A549 (cell line): ENCODE measurements at regions not wholly inside any gene's neighbourhood (a gene's known extent, or its start where the extent isn't known, plus 50 kb on each side); places are given as distances from the start of the nearest gene placed in this dataset.

Experiments used
- ATAC-seq, 2 experiments: fragments of 200-7000 bp in 1 of 2; fragments of >200 bp in 1 of 2; cut with Nextera tagmentation in 1 of 2; cut with Tn5 transposase in 1 of 2; 3 replicates each; pipeline versions ENCODE4 v1.8.0 to v1.9.1; 2018 to 2020; ENCODE audit warnings: mild to moderate bottlenecking in 1 of 2, moderate library complexity in 1 of 2
- CTCF ChIA-PET: fragments of 300-600 bp; sonication (Branson Sonifier 250); formaldehyde crosslinking; extraction: SDS; loops from one replicate; lab custom pipeline; 2021; ENCODE audit warnings: antibody characterized with exemption, inconsistent platforms; lab: Yijun Ruan, JAX
- POLR2A ChIA-PET: fragments of 350-600 bp; formaldehyde crosslinking; extraction: SDS; loops from one replicate; lab custom pipeline; 2021; ENCODE audit warnings: antibody characterized with exemption, inconsistent platforms; lab: Yijun Ruan, JAX
- DNase-seq, 2 experiments: peaks; one replicate each; pipeline versions ENCODE4 v3.0.0 to v3.0.0-alpha.2; 2011 to 2016; ENCODE audit warnings: low read depth in 1 of 2, low spot score in 1 of 2
- FAIRE-seq: peaks from 2 replicates; lab custom pipeline; 2011; peaks lifted over from hg19 to GRCh38; lab: Jason Lieb, UNC
- H3K27ac ChIP-seq, 2 experiments: fragments of >200 bp; sonication (Bioruptor Twin); formaldehyde crosslinking; 3 replicates each; pipeline ENCODE4 v1.5.1; 2016 to 2017
- H3K4me1 ChIP-seq: fragments of >200 bp; sonication (Bioruptor Twin); formaldehyde crosslinking; 3 replicates; pipeline ENCODE4 v1.6.1; 2016
- H3K4me2 ChIP-seq: fragments of >200 bp; sonication (Bioruptor Twin); formaldehyde crosslinking; 3 replicates; pipeline ENCODE4 v1.6.1; 2016
- H3K4me3 ChIP-seq: fragments of >200 bp; sonication (Bioruptor Twin); formaldehyde crosslinking; 3 replicates; pipeline ENCODE4 v1.5.1; 2016
- H3K9me3 ChIP-seq: fragments of >200 bp; sonication (Bioruptor Twin); formaldehyde crosslinking; 3 replicates; pipeline ENCODE4 v1.6.1; 2016
- CBX2 ChIP-seq: fragments of 200-600 bp; sonication (generic); IDR thresholded peaks from 2 replicates; pipeline ENCODE4 v1.6.1; 2016; ENCODE audit warnings: low read depth, mild to moderate bottlenecking, borderline replicate concordance
- CBX8 ChIP-seq: fragments of 200-600 bp; sonication (generic); IDR thresholded peaks from 2 replicates; pipeline ENCODE4 v1.6.1; 2016
- CEBPB ChIP-seq, 2 experiments: fragments of >200 bp in 1 of 2; sonication (Bioruptor Twin) in 1 of 2; formaldehyde crosslinking in 1 of 2; IDR thresholded peaks; 2 replicates each; pipeline ENCODE4 v1.6.1; 2012 to 2016
- CHD2 ChIP-seq: fragments of 150-350 bp; IDR thresholded peaks from 2 replicates; pipeline ENCODE4 v1.6.1; 2014; ENCODE audit warnings: low read length; ENCODE audit not compliant: partially characterized antibody
- CHD4 ChIP-seq: fragments of 200-600 bp; sonication (generic); IDR thresholded peaks from 2 replicates; pipeline ENCODE4 v1.6.1; 2016; ENCODE audit warnings: antibody characterized with exemption, mild to moderate bottlenecking, borderline replicate concordance
- EHF ChIP-seq: fragments of 250-450 bp; sonication (Bioruptor Pico); IDR thresholded peaks from 2 replicates; pipeline ENCODE4 v1.5.0; 2020; ENCODE audit warnings: mild to moderate bottlenecking
- EHMT2 ChIP-seq: fragments of 200-600 bp; sonication (generic); IDR thresholded peaks from 2 replicates; pipeline ENCODE4 v1.6.1; 2016; ENCODE audit warnings: antibody characterized with exemption, low read depth, mild to moderate bottlenecking, moderate library complexity
- ESRRA ChIP-seq: fragments of 150-350 bp; IDR thresholded peaks from 2 replicates; pipeline ENCODE4 v1.6.1; 2014; ENCODE audit warnings: mild to moderate bottlenecking, low read length, borderline replicate concordance
- FOSB ChIP-seq: fragments of 250-450 bp; sonication (Bioruptor Pico); IDR thresholded peaks from 2 replicates; pipeline ENCODE4 v1.5.0; 2020; ENCODE audit warnings: mild to moderate bottlenecking, moderate library complexity
- FOSL2 ChIP-seq, 2 experiments: fragments of 450-650 bp in 1 of 2; fragments of >200 bp in 1 of 2; sonication (Bioruptor Twin) in 1 of 2; formaldehyde crosslinking; IDR thresholded peaks; 2 replicates each; pipeline versions ENCODE4 v1.5.0 to v1.6.1; 2016 to 2020; ENCODE audit warnings: mild to moderate bottlenecking in 1 of 2, moderate library complexity in 1 of 2
- FOXS1 ChIP-seq: fragments of 250-450 bp; sonication (Bioruptor Pico); IDR thresholded peaks from 2 replicates; pipeline ENCODE4 v1.5.0; 2020; ENCODE audit warnings: mild to moderate bottlenecking, moderate library complexity
- GATA3 ChIP-seq: IDR thresholded peaks from 2 replicates; pipeline ENCODE4 v1.6.1; 2012; ENCODE audit warnings: borderline replicate concordance
- HDAC2 ChIP-seq: fragments of 200-600 bp; sonication (generic); IDR thresholded peaks from 2 replicates; pipeline ENCODE4 v1.6.1; 2016
- HEYL ChIP-seq: fragments of 250-450 bp; sonication (Bioruptor Pico); IDR thresholded peaks from 2 replicates; pipeline ENCODE4 v1.8.0; 2021; ENCODE audit warnings: mild to moderate bottlenecking, moderate library complexity
- HOXB13 ChIP-seq: fragments of 250-450 bp; sonication (Bioruptor Pico); IDR thresholded peaks from 2 replicates; pipeline ENCODE4 v1.5.0; 2020; ENCODE audit warnings: low read depth, mild to moderate bottlenecking, moderate library complexity
- MAFK ChIP-seq: fragments of 450-650 bp; IDR thresholded peaks from 2 replicates; pipeline ENCODE4 v1.6.1; 2014; ENCODE audit not compliant: partially characterized antibody
- MAZ ChIP-seq: fragments of 150-350 bp; IDR thresholded peaks from 2 replicates; pipeline ENCODE4 v1.6.1; 2014; ENCODE audit warnings: antibody characterized with exemption, low read depth, low read length, borderline replicate concordance
- MYC ChIP-seq: IDR thresholded peaks from 2 replicates; pipeline ENCODE4 v1.6.1; 2012; ENCODE audit warnings: mild to moderate bottlenecking, inconsistent platforms, low read length, improper control_type of control experiment, borderline replicate concordance
- PHF8 ChIP-seq: fragments of 200-600 bp; sonication (generic); IDR thresholded peaks from 2 replicates; pipeline ENCODE4 v1.6.1; 2016; ENCODE audit warnings: low read depth, mild to moderate bottlenecking, antibody characterized with exemption, moderate library complexity, borderline replicate concordance
- POLR2AphosphoS2 ChIP-seq: conservative IDR thresholded peaks from 2 replicates; pipeline ENCODE4 v1.6.1; 2012; ENCODE audit warnings: low read length, improper control_type of control experiment, inconsistent platforms
- RARB ChIP-seq: fragments of 250-450 bp; sonication (Bioruptor Pico); IDR thresholded peaks from 2 replicates; pipeline ENCODE4 v1.8.0; 2021; ENCODE audit warnings: mild to moderate bottlenecking, moderate library complexity
- RFX5 ChIP-seq: fragments of 450-650 bp; IDR thresholded peaks from 2 replicates; pipeline ENCODE4 v1.7.1; 2014; ENCODE audit warnings: antibody characterized with exemption, mild to moderate bottlenecking, moderate library complexity
- SREBF2 ChIP-seq: fragments of 450-650 bp; IDR thresholded peaks from 2 replicates; pipeline ENCODE4 v1.6.1; 2014; ENCODE audit warnings: mild to moderate bottlenecking, moderate library complexity
- TFCP2L1 ChIP-seq: fragments of 250-450 bp; sonication (Bioruptor Pico); IDR thresholded peaks from 2 replicates; pipeline ENCODE4 v1.5.0; 2021; ENCODE audit warnings: mild to moderate bottlenecking
- ZNF302 ChIP-seq: fragments of 250-450 bp; sonication (Bioruptor Pico); IDR thresholded peaks from 2 replicates; pipeline ENCODE4 v1.9.0; 2021; ENCODE audit warnings: inconsistent platforms, mild to moderate bottlenecking, moderate library complexity
- ZSCAN20 ChIP-seq: fragments of 250-450 bp; sonication (Bioruptor Pico); IDR thresholded peaks from 2 replicates; pipeline ENCODE4 v1.8.0; 2022; ENCODE audit warnings: mild to moderate bottlenecking, moderate library complexity
- WGBS: methylation state at CpG from one replicate; pipeline ENCODE4 v1.1.6; 2017; ENCODE audit errors: missing lambda C conversion rate; 5-methylcytosine and 5-hydroxymethylcytosine counted together
- TF ChIP-seq, protein P1 (sequence below): fragments of 450-650 bp; IDR thresholded peaks from 2 replicates; pipeline ENCODE4 v1.6.1; 2014; ENCODE audit warnings: antibody characterized with exemption
- TF ChIP-seq, protein P2 (sequence below): fragments of >200 bp; sonication (Bioruptor Twin); formaldehyde crosslinking; IDR thresholded peaks from 2 replicates; pipeline ENCODE4 v1.6.1; 2016
- TF ChIP-seq, protein P3 (sequence below): fragments of 250-450 bp; sonication (Bioruptor Pico); IDR thresholded peaks from 2 replicates; pipeline ENCODE4 v1.5.0; 2020; ENCODE audit warnings: low read depth, mild to moderate bottlenecking, moderate library complexity
- TF ChIP-seq, protein P4 (sequence below): IDR thresholded peaks from 2 replicates; pipeline ENCODE4 v1.6.1; 2012

DNA sequence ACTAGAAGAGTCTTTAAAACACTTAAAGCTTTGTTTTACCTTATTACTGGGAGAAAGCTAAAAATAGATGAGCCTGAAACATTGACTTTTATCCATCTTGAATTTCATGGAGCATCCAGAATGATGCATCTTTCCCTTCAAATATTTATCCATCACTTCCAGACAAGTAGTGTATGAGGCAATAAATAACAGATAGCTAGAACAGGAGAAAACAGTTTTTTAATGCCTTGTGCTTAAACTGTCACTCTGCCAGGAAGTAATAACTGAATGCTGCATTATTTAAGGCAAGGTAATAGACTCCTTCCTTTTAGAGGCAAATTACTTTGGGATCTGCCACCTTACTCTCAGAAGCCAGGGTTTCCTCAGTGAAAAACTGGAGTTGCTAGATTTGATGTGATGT, 225.8 kb upstream of the NAALADL2 start:
- no peak for FAIRE-seq
- CTCF ChIA-PET: no interaction called here

DNA sequence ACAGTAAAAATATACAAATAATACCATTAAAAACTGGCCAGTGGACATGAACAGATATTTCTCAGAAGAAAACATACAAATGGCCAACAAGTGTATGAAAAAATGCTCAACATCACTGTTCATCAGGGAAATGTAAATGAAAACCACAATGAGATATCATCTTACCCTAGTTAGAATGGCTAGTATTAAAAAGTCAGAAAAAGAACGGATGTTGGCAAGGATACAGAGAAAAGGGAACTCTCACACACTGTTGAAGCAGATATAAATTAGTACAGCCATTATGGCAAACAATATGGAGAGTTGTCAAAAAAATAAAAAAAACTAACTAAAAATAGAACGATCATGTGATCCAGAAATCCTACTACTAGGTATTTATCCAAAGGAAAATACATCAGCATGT, 222.7 kb upstream of the NAALADL2 start:
- POLR2A ChIA-PET: no interaction called here

More for the DNA sequence above, 225.8 kb upstream of the NAALADL2 start:
- no peak overlapping the region for H3K27ac ChIP-seq
- no peaks in the 10 kb centered on the region for H3K4me1 ChIP-seq
- POLR2A ChIA-PET: no interaction called here
- no peak for ATAC-seq
- no peaks in the 10 kb centered on the region for H3K9me3 ChIP-seq
- DNase-seq: no peak
- no peak for TF ChIP-seq CBX8
- TF ChIP-seq GATA3: no peak
- no peak for TF ChIP-seq HDAC2
- no peak for TF ChIP-seq SREBF2
- TF ChIP-seq RFX5: no peak
- no peak for TF ChIP-seq ESRRA
- TF ChIP-seq, protein P1, sequence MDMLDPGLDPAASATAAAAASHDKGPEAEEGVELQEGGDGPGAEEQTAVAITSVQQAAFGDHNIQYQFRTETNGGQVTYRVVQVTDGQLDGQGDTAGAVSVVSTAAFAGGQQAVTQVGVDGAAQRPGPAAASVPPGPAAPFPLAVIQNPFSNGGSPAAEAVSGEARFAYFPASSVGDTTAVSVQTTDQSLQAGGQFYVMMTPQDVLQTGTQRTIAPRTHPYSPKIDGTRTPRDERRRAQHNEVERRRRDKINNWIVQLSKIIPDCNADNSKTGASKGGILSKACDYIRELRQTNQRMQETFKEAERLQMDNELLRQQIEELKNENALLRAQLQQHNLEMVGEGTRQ: no peak
- TF ChIP-seq HOXB13 (CRISPR knock-in tag): no peak
- TF ChIP-seq CEBPB (IDR thresholded peaks at IDR 0.05): no peak
- TF ChIP-seq FOXS1: no peak
- no peak for TF ChIP-seq HEYL (CRISPR knock-in tag)
- TF ChIP-seq FOSL2 (IDR thresholded peaks at IDR 0.05): no peak
- TF ChIP-seq FOSL2 (CRISPR knock-in tag; IDR thresholded peaks at IDR 0.05): no peak
- TF ChIP-seq ZNF302: no peak
- TF ChIP-seq PHF8: no peak
- no peak for TF ChIP-seq CHD2
- no peak for TF ChIP-seq EHMT2
- TF ChIP-seq ZSCAN20: no peak
- no peak for TF ChIP-seq MAZ
- TF ChIP-seq, protein P2, sequence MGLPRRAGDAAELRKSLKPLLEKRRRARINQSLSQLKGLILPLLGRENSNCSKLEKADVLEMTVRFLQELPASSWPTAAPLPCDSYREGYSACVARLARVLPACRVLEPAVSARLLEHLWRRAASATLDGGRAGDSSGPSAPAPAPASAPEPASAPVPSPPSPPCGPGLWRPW: no peak
- no peak overlapping the region for H3K4me3 ChIP-seq
- H3K4me2 ChIP-seq: no peak overlapping the region

DNA sequence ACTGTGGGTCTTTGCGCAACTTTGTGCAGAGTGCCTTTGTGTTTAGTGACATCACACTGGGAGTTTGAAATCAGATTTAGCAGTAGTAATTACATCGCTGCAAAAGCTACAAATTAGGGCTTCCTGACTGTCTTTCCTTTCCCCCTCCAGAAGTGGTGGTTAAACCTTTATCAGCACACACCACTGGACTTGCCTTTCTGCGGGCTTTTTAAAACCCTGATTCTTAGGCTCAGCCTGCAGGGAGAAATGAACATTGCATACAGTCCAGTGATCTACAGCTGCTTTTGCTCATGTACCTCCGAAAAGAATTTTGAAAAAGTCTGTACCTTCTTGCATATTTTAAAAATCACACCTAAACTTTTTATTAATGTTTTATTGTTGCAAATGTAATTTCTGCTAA, 219.7 kb upstream of the NAALADL2 start:
- ChIA-PET POLR2A (no interaction called here), CTCF (no interaction called here)
- H3K9me3 ChIP-seq: no peaks in the 10 kb centered on the region
- H3K4me1 ChIP-seq: no peaks in the 10 kb centered on the region
- WGBS: 52% methylated on average over 4 of the region's 4 CpGs
- ATAC-seq: no peak
- DNase-seq: no peak
- H3K4me3 ChIP-seq: no peak overlapping the region
- TF ChIP-seq, protein P3, sequence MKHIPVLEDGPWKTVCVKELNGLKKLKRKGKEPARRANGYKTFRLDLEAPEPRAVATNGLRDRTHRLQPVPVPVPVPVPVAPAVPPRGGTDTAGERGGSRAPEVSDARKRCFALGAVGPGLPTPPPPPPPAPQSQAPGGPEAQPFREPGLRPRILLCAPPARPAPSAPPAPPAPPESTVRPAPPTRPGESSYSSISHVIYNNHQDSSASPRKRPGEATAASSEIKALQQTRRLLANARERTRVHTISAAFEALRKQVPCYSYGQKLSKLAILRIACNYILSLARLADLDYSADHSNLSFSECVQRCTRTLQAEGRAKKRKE: no peak
- TF ChIP-seq POLR2AphosphoS2: no peak
- TF ChIP-seq, protein P2: no peak
- TF ChIP-seq MYC: no peak
- no peak for TF ChIP-seq RARB (CRISPR knock-in tag)
- TF ChIP-seq, protein P4, sequence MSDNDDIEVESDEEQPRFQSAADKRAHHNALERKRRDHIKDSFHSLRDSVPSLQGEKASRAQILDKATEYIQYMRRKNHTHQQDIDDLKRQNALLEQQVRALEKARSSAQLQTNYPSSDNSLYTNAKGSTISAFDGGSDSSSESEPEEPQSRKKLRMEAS: no peak
- no peak for TF ChIP-seq CBX2
- TF ChIP-seq MAFK: no peak
- no peak for FAIRE-seq
- H3K4me2 ChIP-seq: no peak overlapping the region
- H3K27ac ChIP-seq: no peak overlapping the region

More for the DNA sequence above, 222.7 kb upstream of the NAALADL2 start:
- DNase-seq (no peak), ATAC-seq (no peak), FAIRE-seq (no peak)
- TF ChIP-seq FOSB (CRISPR knock-in tag) (no peak), MYC (no peak), TFCP2L1 (CRISPR knock-in tag) (no peak), EHF (CRISPR knock-in tag) (no peak), CHD4 (no peak)
- TF ChIP-seq, protein P3: no peak
- TF ChIP-seq, all 56 proteins: peak for 0
- 26% methylated on average over 2 of the region's 2 CpGs for WGBS
- no peak overlapping the region for H3K27ac ChIP-seq
- no peaks in the 10 kb centered on the region for H3K4me1 ChIP-seq
- no peak overlapping the region for H3K4me3 ChIP-seq
- no peaks in the 10 kb centered on the region for H3K9me3 ChIP-seq
- CTCF ChIA-PET: no interaction called here
- H3K4me2 ChIP-seq: no peak overlapping the region
